ENCODE measurements at regions not wholly inside any gene's neighbourhood (a gene's known extent, or its start where the extent isn't known, plus 50 kb on each side); places are given as distances from the start of the nearest gene placed in this dataset.
A peak's percentile ranks its signal among the peaks of the same experiment; 100 is the strongest.
"Not testable (repeated sequence)": the region's sequence is repeated elsewhere in the genome, so short reads cannot be mapped to it uniquely, and the experiment has no call there.

DNA sequence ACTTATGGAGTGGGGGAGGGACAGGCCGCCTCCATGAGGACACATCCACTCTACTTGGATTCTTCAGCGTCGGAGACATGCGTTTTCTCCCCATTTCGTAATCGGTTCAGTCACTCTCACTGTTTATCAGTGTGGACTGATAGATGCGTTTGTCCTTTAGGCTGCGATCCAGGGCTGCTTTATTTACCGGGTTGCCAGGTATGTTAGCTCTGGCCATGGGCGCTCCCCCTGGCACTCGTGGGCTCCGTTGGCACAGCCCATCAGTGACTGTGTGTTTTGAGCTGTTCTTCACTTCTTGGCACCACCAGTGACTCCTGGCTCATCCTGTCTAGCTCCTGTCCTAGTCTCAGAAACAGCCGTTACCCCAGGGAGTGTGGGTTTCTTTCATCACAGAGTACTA is 1203.3 kb downstream of the BRD1 start:
- Histone ChIP-seq H3K9me3 (ENCODE audit: low read length) (no peaks in the 10 kb centered on the region), H3K36me3 (ENCODE audit: insufficient read depth, low read length) (no peaks in the 10 kb centered on the region), H3K4me3 (ENCODE audit: low read length) (no peak overlapping the region), H3K27ac (ENCODE audit: low read depth, low read length) (no peak overlapping the region), H3K27me3 (ENCODE audit: insufficient read depth, low read length, poor library complexity, severe bottlenecking) (no peaks in the 10 kb centered on the region), H3K4me1 (ENCODE audit: insufficient read depth, low read length) (no peaks in the 10 kb centered on the region)
- H3K4me1 Mint-ChIP-seq: no peaks in the 10 kb centered on the region
- no peak overlapping the region for H3K4me3 Mint-ChIP-seq
- DNase-seq: no peak
- H3K27ac Mint-ChIP-seq: no peak overlapping the region
- ChIA-PET CTCF (no interaction called here), POLR2A (no interaction called here)
- no peaks in the 10 kb centered on the region for H3K9me3 Mint-ChIP-seq
- H3K27me3 Mint-ChIP-seq: peaks cover 0 to 5% of the 10 kb centered on the region in 2 donors
- no peaks in the 10 kb centered on the region for H3K36me3 Mint-ChIP-seq

DNA sequence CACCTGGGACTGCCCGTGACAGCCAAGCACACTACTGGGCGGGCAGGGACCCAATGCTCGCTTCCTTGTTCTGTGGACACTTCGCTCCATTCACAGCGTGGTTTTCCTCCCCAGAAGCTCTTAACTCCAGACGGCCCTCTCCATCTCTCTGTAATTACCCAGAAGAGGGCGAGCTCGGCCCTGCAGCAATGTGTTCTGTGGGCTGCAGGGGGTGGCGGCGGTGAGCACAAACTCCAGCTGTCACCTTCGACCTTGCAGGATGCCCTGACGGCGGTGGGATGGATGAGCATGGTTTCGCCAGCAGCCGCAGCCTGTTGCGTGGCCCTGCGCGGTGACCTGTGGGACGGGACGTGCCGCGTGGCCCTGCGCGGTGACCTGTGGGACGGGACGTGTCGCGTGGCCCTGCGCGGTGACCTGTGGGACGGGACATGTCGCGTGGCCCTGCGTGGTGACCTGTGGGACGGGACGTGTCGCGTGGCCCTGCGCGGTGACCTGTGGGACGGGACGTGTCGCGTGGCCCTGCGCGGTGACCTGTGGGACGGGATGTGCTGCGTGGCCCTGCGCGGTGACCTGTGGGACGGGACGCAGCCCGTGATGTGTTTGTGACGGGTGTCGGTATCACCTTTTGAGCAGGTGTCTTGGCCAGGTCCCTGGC is 1204.7 kb downstream of the BRD1 start:
- Mint-ChIP-seq H3K9me3 (no peaks in the 10 kb centered on the region), H3K4me3 (no peak overlapping the region), H3K27ac (peak overlapping the region in 1 of 8 donors; percentile 71), H3K36me3 (no peaks in the 10 kb centered on the region), H3K27me3 (peaks cover 0 to 2% of the 10 kb centered on the region in 2 donors), H3K4me1 (no peaks in the 10 kb centered on the region)
- Histone ChIP-seq H3K27me3 (ENCODE audit: insufficient read depth, low read length, poor library complexity, severe bottlenecking) (no peaks in the 10 kb centered on the region), H3K27ac (ENCODE audit: low read depth, low read length) (no peak overlapping the region), H3K4me3 (ENCODE audit: low read length) (no peak overlapping the region), H3K4me1 (ENCODE audit: insufficient read depth, low read length) (no peaks in the 10 kb centered on the region), H3K9me3 (ENCODE audit: low read length) (no peaks in the 10 kb centered on the region), H3K36me3 (ENCODE audit: insufficient read depth, low read length) (no peaks in the 10 kb centered on the region)
- ChIA-PET CTCF (no interaction called here), POLR2A (no interaction called here)
- DNase-seq: no peak

DNA sequence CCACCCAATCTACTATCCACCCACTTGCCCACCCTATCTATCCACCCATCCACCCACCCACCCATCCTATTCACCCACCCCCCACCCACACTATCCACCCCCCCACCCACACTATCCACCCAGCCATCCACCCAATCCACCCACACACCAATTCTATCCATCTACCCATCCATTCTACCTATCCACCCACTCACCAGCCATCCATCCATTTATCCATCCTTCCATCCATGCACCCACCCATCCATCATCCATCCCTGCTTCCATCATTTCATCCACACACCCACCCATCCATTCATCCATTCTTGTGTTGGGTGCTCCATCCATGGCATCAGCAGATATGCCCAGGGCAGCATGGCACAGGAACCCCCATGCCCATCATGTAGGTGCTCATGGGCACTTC is 1206.6 kb downstream of the BRD1 start:
- H3K4me1 ChIP-seq (ENCODE audit: insufficient read depth, low read length): no peaks in the 10 kb centered on the region
- DNase-seq: no peak
- no peaks in the 10 kb centered on the region for H3K36me3 ChIP-seq (ENCODE audit: insufficient read depth, low read length)
- Mint-ChIP-seq H3K4me1 (no peaks in the 10 kb centered on the region), H3K4me3 (no peak overlapping the region), H3K27ac (no peak overlapping the region), H3K36me3 (no peaks in the 10 kb centered on the region), H3K9me3 (no peaks in the 10 kb centered on the region), H3K27me3 (peaks cover 0 to 2% of the 10 kb centered on the region in 2 donors)
- ChIA-PET POLR2A (no interaction called here), CTCF (no interaction called here)
- no peaks in the 10 kb centered on the region for H3K9me3 ChIP-seq (ENCODE audit: low read length)
- H3K4me3 ChIP-seq (ENCODE audit: low read length): no peak overlapping the region
- H3K27ac ChIP-seq (ENCODE audit: low read depth, low read length): no peak overlapping the region
- H3K27me3 ChIP-seq (ENCODE audit: insufficient read depth, low read length, poor library complexity, severe bottlenecking): no peaks in the 10 kb centered on the region

DNA sequence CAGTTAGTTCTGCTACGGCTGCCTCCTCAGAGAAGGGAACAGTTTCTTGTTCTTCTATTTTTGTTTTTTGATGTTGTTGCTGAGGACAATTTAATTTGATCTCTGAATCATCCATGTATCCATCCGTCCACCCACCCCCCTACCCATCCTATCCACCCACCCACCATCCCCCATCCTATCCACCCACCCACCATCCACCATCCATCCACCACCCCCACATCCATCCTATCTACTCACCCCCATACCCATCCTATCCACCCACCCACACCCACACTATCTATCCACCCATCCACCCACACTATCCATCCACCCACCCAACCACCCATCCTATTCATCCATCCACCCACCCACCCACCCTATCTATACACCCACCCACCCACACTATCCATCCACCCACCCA is 1207.2 kb downstream of the BRD1 start:
- H3K4me1 ChIP-seq (ENCODE audit: insufficient read depth, low read length); POLR2A ChIA-PET; H3K9me3 ChIP-seq (ENCODE audit: low read length); H3K36me3 Mint-ChIP-seq; H3K9me3 Mint-ChIP-seq; DNase-seq; H3K27ac Mint-ChIP-seq; H3K36me3 ChIP-seq (ENCODE audit: insufficient read depth, low read length); H3K27ac ChIP-seq (ENCODE audit: low read depth, low read length); H3K27me3 Mint-ChIP-seq; H3K4me3 Mint-ChIP-seq; CTCF ChIA-PET; H3K4me3 ChIP-seq (ENCODE audit: low read length); H3K27me3 ChIP-seq (ENCODE audit: insufficient read depth, low read length, poor library complexity, severe bottlenecking); H3K4me1 Mint-ChIP-seq: not testable (repeated sequence)

DNA sequence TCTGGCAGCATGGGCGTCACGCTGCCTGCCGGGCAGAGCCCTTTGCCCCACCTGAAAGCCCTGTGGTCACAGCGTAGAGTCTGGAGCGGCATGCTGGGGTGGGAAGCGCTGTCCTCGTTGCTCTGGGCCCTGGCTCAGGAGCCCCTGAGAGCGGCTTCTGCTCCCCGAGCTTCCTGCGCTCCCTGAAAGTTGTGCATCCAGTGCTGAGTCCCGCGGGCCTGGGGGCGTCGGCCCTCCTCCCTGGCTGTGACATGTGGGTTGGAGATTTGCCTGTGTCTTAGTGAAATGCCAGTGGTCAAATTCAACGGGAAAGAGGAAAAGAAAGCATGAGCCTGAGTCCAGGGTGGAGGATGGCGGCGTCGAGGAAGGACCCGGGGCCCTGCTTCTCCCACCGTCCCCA is 1208.0 kb downstream of the BRD1 start:
- Mint-ChIP-seq H3K36me3 (no peaks in the 10 kb centered on the region), H3K27me3 (peaks cover 0 to 4% of the 10 kb centered on the region in 2 donors), H3K9me3 (no peaks in the 10 kb centered on the region), H3K4me1 (no peaks in the 10 kb centered on the region), H3K27ac (no peak overlapping the region), H3K4me3 (no peak overlapping the region)
- DNase-seq: no peak
- Histone ChIP-seq H3K9me3 (ENCODE audit: low read length) (no peaks in the 10 kb centered on the region), H3K4me3 (ENCODE audit: low read length) (no peak overlapping the region), H3K27me3 (ENCODE audit: insufficient read depth, low read length, poor library complexity, severe bottlenecking) (no peaks in the 10 kb centered on the region), H3K27ac (ENCODE audit: low read depth, low read length) (no peak overlapping the region), H3K4me1 (ENCODE audit: insufficient read depth, low read length) (no peaks in the 10 kb centered on the region), H3K36me3 (ENCODE audit: insufficient read depth, low read length) (no peaks in the 10 kb centered on the region)
- POLR2A ChIA-PET: no interaction called here
- CTCF ChIA-PET: no interaction called here

DNA sequence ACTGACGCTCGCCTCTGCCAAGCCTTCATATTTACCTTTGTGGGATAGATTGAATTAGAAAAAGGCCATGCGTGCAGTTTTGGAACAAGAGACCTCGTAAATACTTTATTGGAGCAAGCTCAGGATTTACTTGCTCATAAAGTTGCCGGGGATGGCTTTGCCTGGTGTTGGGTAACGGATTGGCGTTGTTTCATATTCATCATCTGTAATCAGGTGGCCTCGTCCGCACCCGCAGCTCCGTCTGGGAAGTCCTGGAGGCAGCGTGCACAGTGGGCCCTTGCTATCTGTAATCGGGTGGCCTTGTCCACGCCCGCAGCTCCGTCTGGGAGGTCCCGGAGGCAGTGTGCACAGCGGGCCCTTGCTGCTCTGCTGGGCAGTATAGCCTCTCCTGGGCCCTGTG is 1209.3 kb downstream of the BRD1 start:
- no peak for DNase-seq
- Mint-ChIP-seq H3K36me3 (no peaks in the 10 kb centered on the region), H3K27me3 (peaks cover 0 to 4% of the 10 kb centered on the region in 2 donors), H3K4me3 (no peak overlapping the region), H3K27ac (no peak overlapping the region), H3K4me1 (no peaks in the 10 kb centered on the region), H3K9me3 (no peaks in the 10 kb centered on the region)
- Histone ChIP-seq H3K27me3 (ENCODE audit: insufficient read depth, low read length, poor library complexity, severe bottlenecking) (no peaks in the 10 kb centered on the region), H3K9me3 (ENCODE audit: low read length) (no peaks in the 10 kb centered on the region), H3K36me3 (ENCODE audit: insufficient read depth, low read length) (no peaks in the 10 kb centered on the region), H3K27ac (ENCODE audit: low read depth, low read length) (no peak overlapping the region), H3K4me3 (ENCODE audit: low read length) (no peak overlapping the region), H3K4me1 (ENCODE audit: insufficient read depth, low read length) (no peaks in the 10 kb centered on the region)
- POLR2A ChIA-PET: no interaction called here
- CTCF ChIA-PET: no interaction called here

DNA sequence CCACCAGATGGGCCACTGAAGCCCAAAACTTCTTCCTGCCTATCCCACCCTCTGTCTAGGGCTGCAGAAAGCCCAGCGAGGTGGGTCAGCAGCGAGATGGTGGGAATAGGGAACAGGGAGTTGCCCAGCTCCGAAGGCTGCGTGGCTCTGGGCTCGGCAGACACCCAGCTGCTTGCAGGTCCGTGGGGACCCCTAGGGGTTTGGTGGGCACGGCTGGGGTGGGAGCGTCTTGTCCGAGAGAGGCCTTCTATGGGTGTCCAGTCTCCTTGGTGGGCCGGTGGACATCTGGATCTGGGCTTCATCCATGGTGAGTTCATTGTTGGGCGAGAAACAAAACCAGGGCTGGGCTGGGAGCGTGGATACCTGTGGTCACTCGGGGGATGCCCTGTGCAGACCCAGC is 1211.0 kb downstream of the BRD1 start:
- no peaks in the 10 kb centered on the region for H3K27me3 ChIP-seq (ENCODE audit: insufficient read depth, low read length, poor library complexity, severe bottlenecking)
- POLR2A ChIA-PET: no interaction called here
- DNase-seq: no peak
- Mint-ChIP-seq H3K27me3 (peaks cover 0 to 2% of the 10 kb centered on the region in 2 donors), H3K4me1 (no peaks in the 10 kb centered on the region), H3K9me3 (no peaks in the 10 kb centered on the region), H3K4me3 (no peak overlapping the region), H3K36me3 (no peaks in the 10 kb centered on the region), H3K27ac (no peak overlapping the region)
- H3K27ac ChIP-seq (ENCODE audit: low read depth, low read length): no peak overlapping the region
- no peaks in the 10 kb centered on the region for H3K36me3 ChIP-seq (ENCODE audit: insufficient read depth, low read length)
- H3K9me3 ChIP-seq (ENCODE audit: low read length): no peaks in the 10 kb centered on the region
- H3K4me3 ChIP-seq (ENCODE audit: low read length): no peak overlapping the region
- H3K4me1 ChIP-seq (ENCODE audit: insufficient read depth, low read length): no peaks in the 10 kb centered on the region
- CTCF ChIA-PET: no interaction called here

DNA sequence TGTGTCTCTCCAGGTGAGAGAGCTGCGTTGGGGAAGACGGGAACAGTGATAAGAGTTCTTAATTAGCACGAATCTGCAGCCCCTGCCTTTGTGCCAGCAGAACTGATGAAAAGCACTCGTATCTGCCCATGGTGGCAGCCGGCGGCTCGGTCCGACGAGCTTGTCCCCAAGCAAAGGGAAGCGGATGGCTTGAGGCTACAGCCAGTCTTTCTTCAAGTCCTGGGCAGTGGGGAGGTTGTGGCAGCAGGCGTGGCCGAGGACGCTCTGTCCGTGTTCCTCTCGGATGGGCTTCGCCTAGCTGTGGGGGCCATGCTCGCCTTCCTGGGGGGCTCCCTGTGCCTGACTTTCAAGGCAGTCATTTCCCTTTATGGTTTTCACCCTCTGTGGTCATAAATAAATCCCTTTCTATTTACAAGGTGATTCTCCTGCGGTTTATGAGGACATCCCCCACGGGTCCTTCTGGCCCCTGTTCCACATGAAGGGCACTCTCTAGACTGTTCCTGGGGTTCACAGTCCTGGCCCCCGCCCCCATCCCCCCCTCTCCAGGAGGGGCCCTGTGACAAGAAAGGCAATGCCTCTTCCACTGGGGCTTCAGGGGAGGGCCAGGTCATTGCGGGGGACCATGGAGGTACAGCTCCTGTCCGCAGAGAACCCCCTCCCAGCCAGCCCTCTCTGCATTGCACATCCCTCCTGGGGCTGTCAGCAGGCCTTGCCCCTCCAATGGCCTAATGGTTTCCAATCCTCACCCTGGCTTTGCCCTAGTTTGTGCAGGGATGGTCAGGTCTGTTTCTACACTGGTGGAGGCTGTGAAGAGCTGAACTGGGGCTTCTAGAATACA is 1212.3 kb downstream of the BRD1 start:
- no peak for DNase-seq

More for the DNA sequence above, 1212.3 kb downstream of the BRD1 start:
- H3K36me3 Mint-ChIP-seq: no peaks in the 10 kb centered on the region
- Histone ChIP-seq H3K4me1 (ENCODE audit: insufficient read depth, low read length) (no peaks in the 10 kb centered on the region), H3K36me3 (ENCODE audit: insufficient read depth, low read length) (no peaks in the 10 kb centered on the region), H3K27ac (ENCODE audit: low read depth, low read length) (no peak overlapping the region), H3K4me3 (ENCODE audit: low read length) (no peak overlapping the region), H3K27me3 (ENCODE audit: insufficient read depth, low read length, poor library complexity, severe bottlenecking) (no peaks in the 10 kb centered on the region), H3K9me3 (ENCODE audit: low read length) (no peaks in the 10 kb centered on the region)
- peaks cover 0 to 2% of the 10 kb centered on the region in 2 donors for H3K27me3 Mint-ChIP-seq
- no peak overlapping the region for H3K4me3 Mint-ChIP-seq
- H3K27ac Mint-ChIP-seq: no peak overlapping the region
- POLR2A ChIA-PET: no interaction called here
- H3K4me1 Mint-ChIP-seq: no peaks in the 10 kb centered on the region
- no peaks in the 10 kb centered on the region for H3K9me3 Mint-ChIP-seq
- CTCF ChIA-PET: no interaction called here

Measured in CD8-positive, alpha-beta memory T cell (primary cell).